ENCODE measurements at regions not wholly inside any gene's neighbourhood (a gene's known extent, or its start where the extent isn't known, plus 50 kb on each side); places are given as distances from the start of the nearest gene placed in this dataset.

DNA sequence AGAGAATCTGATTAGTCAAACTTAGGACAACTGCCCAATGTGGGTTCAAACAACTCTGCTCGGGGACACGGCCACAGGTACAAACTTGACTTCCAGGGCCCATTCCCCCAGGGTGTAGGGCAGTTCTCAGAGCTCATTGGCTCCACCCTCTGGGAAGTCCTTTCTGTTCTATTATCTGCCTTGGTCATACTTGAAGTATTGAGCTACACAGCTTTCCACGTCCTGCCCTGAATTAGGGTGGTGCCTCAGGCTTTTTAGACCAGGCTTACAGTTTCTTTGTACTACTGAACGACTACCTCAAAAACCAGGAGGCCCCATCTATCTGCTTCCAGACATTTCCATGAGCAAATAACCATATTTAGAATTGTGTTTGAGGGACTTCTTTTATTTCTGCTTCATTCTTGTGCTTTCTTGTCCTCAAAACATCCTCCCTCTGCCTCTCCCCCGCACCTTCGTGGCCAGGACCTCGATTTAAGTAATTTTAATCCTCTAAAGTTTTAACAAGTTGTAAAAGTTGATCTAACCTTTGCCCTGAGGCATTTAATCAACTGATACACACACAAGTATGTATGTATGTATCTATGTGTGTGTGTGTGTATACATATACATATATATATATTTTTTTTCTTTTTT, 281.7 kb upstream of the AMIGO2 start:
- Histone ChIP-seq H3K4me1 (ENCODE audit: control insufficient read depth in 1 of 2, insufficient read depth in 2 of 2, low read depth in 1 of 2, low read length in 1 of 2) (peaks cover 0 to 3% of the 10 kb centered on the region in 2 experiments; a peak in 1 of 4 replicates), H3K9ac (no peak overlapping the region), H3K9me2 (no peaks in the 10 kb centered on the region), H3K4me2 (no peak overlapping the region), H3K79me2 (ENCODE audit: insufficient read depth) (no peaks in the 10 kb centered on the region), H3K4me3 (ENCODE audit: low read depth in 2 of 2, low read length in 1 of 2) (no peak overlapping the region), H4K20me1 (ENCODE audit: insufficient read depth) (no peaks in the 10 kb centered on the region), H3K27me3 (ENCODE audit: insufficient read depth) (peaks cover 10% of the 10 kb centered on the region; the same call in 1 of the 2 replicates), H3F3A (replicated peaks; ENCODE audit: insufficient read depth) (no peaks in the 10 kb centered on the region), H2AFZ (ENCODE audit: low read depth) (no peak overlapping the region), H3K9me3 (no peaks in the 10 kb centered on the region), H3K36me3 (replicated peaks in 1 of 2; ENCODE audit: control insufficient read depth in 1 of 2, insufficient read depth in 2 of 2, low read length in 1 of 2) (no peaks in the 10 kb centered on the region), H3K27ac (ENCODE audit: low read depth in 2 of 2, low read length in 1 of 2) (no peak overlapping the region)
- 16% methylated on average over 7 of the region's 7 CpGs for WGBS (ENCODE audit: low lambda C conversion rate)
- no peak for TF ChIP-seq RXRA (IDR thresholded peaks at IDR 0.05; ENCODE audit: borderline replicate concordance, low read depth)
- no peak for TF ChIP-seq TAF1 (IDR thresholded peaks at IDR 0.05; ENCODE audit: borderline replicate concordance, low read depth, low read length)
- TF ChIP-seq RAD21 (IDR thresholded peaks at IDR 0.05; ENCODE audit: low read length) = no peak
- TF ChIP-seq RCOR1 (IDR thresholded peaks at IDR 0.05; ENCODE audit: low read length) = no peak
- TF ChIP-seq MEF2A (IDR thresholded peaks at IDR 0.05; ENCODE audit: borderline replicate concordance, low read depth) = no peak
- no peak for TF ChIP-seq CHD2 (IDR thresholded peaks at IDR 0.05; ENCODE audit: low read length, partially characterized antibody)
- no peak for TF ChIP-seq GATA2 (CRISPR knock-in tag; IDR thresholded peaks at IDR 0.05)
- no peak for TF ChIP-seq POLR2AphosphoS5 (IDR thresholded peaks at IDR 0.05; ENCODE audit: low read depth, low read length)
- TF ChIP-seq RFX5 (IDR thresholded peaks at IDR 0.05; ENCODE audit: low read length) = no peak
- TF ChIP-seq FOSL2 (IDR thresholded peaks at IDR 0.05; ENCODE audit: borderline replicate concordance, low read depth) = no peak
- TF ChIP-seq FOXM1 (IDR thresholded peaks at IDR 0.05; ENCODE audit: low read depth) = no peak
- no peak for TF ChIP-seq ELF1 (IDR thresholded peaks at IDR 0.05)
- no peak for TF ChIP-seq MAX (IDR thresholded peaks at IDR 0.05; ENCODE audit: low read depth)
- TF ChIP-seq PBX3 (IDR thresholded peaks at IDR 0.05) = no peak
- TF ChIP-seq, protein P1, sequence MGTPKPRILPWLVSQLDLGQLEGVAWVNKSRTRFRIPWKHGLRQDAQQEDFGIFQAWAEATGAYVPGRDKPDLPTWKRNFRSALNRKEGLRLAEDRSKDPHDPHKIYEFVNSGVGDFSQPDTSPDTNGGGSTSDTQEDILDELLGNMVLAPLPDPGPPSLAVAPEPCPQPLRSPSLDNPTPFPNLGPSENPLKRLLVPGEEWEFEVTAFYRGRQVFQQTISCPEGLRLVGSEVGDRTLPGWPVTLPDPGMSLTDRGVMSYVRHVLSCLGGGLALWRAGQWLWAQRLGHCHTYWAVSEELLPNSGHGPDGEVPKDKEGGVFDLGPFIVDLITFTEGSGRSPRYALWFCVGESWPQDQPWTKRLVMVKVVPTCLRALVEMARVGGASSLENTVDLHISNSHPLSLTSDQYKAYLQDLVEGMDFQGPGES (IDR thresholded peaks at IDR 0.05; ENCODE audit: low read depth, low read length) = no peak
- no peak for TF ChIP-seq NRF1 (IDR thresholded peaks at IDR 0.05; ENCODE audit: low read depth, low read length)
- TF ChIP-seq YY1 (IDR thresholded peaks at IDR 0.05; ENCODE audit: low read depth) = no peak
- ChIA-PET CTCF (no interaction called here), POLR2A (no interaction called here)
- DNase-seq = no peak

All from SK-N-SH (cell line).